ENCODE measurements at regions not wholly inside any gene's neighbourhood (a gene's known extent, or its start where the extent isn't known, plus 50 kb on each side); places are given as distances from the start of the nearest gene placed in this dataset.

GRCh38 chr9:90466441-90466840 lies 176.2 kb downstream of the DIRAS2 start:
- Histone ChIP-seq H3K27ac (no peak overlapping the region), H3K9me3 (no peaks in the 10 kb centered on the region), H3K36me3 (no peaks in the 10 kb centered on the region), H3K4me3 (no peak overlapping the region), H3K4me1 (no peaks in the 10 kb centered on the region), H3K27me3 (peaks cover 0 to 9% (median 0%) of the 10 kb centered on the region in 7 donors)
- intact Hi-C loops (cut with DNase I) = no loop called here
- ATAC-seq = no peak
- no peak for DNase-seq
- 86 to 89% methylated on average over 3 of the region's 3 CpGs for WGBS, 2 donors
- no peak for TF ChIP-seq CTCF (IDR thresholded peaks at IDR 0.05)

DNA sequence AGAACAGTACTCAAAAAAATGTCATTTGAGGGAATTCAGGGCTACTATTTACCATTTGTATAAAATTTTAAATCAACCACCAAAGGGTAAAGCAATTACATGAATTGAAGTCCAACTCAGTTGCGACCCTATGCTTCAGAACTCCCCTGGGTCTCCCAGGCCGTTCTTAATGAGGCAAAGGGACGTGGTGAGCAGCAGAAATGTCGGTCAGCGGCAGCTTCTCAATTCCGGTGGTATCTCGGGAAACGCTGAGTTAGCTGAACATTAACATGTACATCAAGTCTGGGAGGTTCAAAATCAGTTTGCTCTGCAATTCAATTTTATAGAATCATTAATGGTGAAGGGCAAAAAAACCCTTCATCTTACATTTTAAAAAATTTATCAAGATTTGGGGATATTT lies 173.2 kb downstream of the DIRAS2 start:
- no peak overlapping the region for H3K4me3 ChIP-seq
- H3K9me3 ChIP-seq = no peaks in the 10 kb centered on the region
- no peaks in the 10 kb centered on the region for H3K4me1 ChIP-seq
- intact Hi-C loops (cut with DNase I) = no loop called here
- TF ChIP-seq CTCF (IDR thresholded peaks at IDR 0.05) = no peak
- ATAC-seq = no peak
- H3K27me3 ChIP-seq = peaks cover 0 to 10% (median 0%) of the 10 kb centered on the region in 7 donors
- no peak overlapping the region for H3K27ac ChIP-seq
- WGBS, 2 donors = 66 to 75% methylated on average over 8 of the region's 8 CpGs
- DNase-seq = no peak
- no peaks in the 10 kb centered on the region for H3K36me3 ChIP-seq

DNA sequence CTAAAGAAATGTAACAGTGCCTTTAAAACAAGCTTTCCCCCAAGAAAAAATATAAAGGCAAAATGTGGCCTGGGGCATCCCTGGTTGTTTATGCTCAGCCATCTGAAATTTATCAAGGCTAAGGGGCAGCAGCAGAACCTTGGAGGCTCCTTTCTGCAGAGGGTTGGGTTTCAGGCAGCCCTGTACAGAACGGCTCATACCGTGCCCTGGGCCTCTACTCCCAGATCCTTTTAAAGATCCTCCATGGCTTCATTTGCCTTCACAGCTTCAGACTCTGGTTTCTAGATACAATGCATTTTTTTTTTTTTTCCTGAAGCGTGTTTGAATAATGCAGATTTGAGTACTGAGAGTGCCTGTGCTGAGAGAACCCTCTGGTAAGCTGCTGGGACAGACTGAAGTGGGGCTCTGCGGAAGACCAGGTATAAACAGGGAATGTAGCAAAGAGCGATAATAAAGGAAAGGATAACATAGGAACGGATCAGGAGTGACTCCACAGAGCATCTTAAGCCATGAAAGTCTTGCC lies 172.7 kb downstream of the DIRAS2 start:
- intact Hi-C loops (cut with DNase I) = no loop called here
- 82% methylated on average over 6 of the region's 6 CpGs for WGBS, 2 donors
- Histone ChIP-seq H3K4me3 (no peak overlapping the region), H3K27me3 (peaks cover 0 to 10% (median 0%) of the 10 kb centered on the region in 7 donors), H3K27ac (no peak overlapping the region), H3K4me1 (no peaks in the 10 kb centered on the region), H3K36me3 (no peaks in the 10 kb centered on the region), H3K9me3 (no peaks in the 10 kb centered on the region)
- TF ChIP-seq CTCF (IDR thresholded peaks at IDR 0.05) = no peak
- DNase-seq (no peak), ATAC-seq (no peak)

- no peaks in the 10 kb centered on the region for H3K36me3 ChIP-seq
- H3K4me1 ChIP-seq = no peaks in the 10 kb centered on the region
- no peak for TF ChIP-seq CTCF (IDR thresholded peaks at IDR 0.05)
- DNase-seq = no peak
- no peak for ATAC-seq
- intact Hi-C loops (cut with DNase I) = no loop called here
- no peaks in the 10 kb centered on the region for H3K9me3 ChIP-seq
- no peak overlapping the region for H3K27ac ChIP-seq
- peaks cover 0 to 7% (median 0%) of the 10 kb centered on the region in 7 donors for H3K27me3 ChIP-seq
- H3K4me3 ChIP-seq = no peak overlapping the region
These were observed 166.6 kb downstream of the DIRAS2 start for GRCh38 chr9:90476058-90476457.
